DOHH2 (cell line): ENCODE measurements at regions not wholly inside any gene's neighbourhood (a gene's known extent, or its start where the extent isn't known, plus 50 kb on each side); places are given as distances from the start of the nearest gene placed in this dataset.
"Not testable (repeated sequence)": the region's sequence is repeated elsewhere in the genome, so short reads cannot be mapped to it uniquely, and the experiment has no call there.

ENCODE experiments used
- CTCF ChIP-seq: fragments of 200-600 bp; sonication (generic); IDR thresholded peaks from one replicate; pipeline ENCODE4 v1.5.1; 2014; ENCODE audit warnings: antibody characterized with exemption, mild to moderate bottlenecking, low read depth, low read length; ENCODE audit not compliant: poor library complexity, severe bottlenecking
- EZH2phosphoT487 ChIP-seq: fragments of 200-600 bp; sonication (generic); IDR thresholded peaks from 2 replicates; pipeline ENCODE4 v1.6.1; 2017; ENCODE audit warnings: borderline replicate concordance, mild to moderate bottlenecking, antibody characterized with exemption, low read length, moderate library complexity, mixed read lengths

- not testable (repeated sequence) for TF ChIP-seq CTCF, EZH2phosphoT487
Observed at GRCh38 chr21:6118336-6118735, 4403.0 kb upstream of the TPTE start.
